ENCODE measurements at regions not wholly inside any gene's neighbourhood (a gene's known extent, or its start where the extent isn't known, plus 50 kb on each side); places are given as distances from the start of the nearest gene placed in this dataset.

DNA sequence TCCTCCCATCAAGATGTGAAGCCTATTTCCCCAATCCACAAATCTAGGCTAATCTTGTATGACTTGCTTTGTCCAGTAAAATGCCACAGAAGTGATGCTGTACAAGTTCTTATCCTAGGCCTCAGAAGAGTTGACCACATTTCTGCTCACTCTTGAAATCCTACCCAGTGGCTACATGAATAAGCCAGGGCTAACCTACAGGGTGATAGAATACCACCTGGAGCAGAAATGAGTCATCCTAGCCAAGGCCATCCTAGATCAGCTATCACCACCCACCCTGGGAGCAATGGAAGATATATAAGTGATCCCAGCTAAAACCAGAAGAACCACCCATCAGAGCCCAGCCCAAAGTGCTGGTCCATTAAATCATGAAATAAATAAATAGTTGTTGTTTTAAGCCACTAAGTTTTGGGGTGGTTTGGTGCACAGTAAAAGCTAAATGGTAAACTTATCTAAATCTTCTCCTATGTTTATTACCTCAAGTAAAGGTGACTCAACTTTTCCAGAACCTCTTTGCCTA lies 105.1 kb downstream of the RPS29 start:
- Histone ChIP-seq H3K27me3 (ENCODE audit: insufficient read depth) (no peaks in the 10 kb centered on the region; the same call in 1 of the 2 replicates), H3K4me1 (ENCODE audit: control insufficient read depth in 1 of 2, insufficient read depth in 2 of 2, low read depth in 1 of 2, low read length in 1 of 2) (peaks cover 0 to 8% of the 10 kb centered on the region in 2 experiments; a peak in 2 of 4 replicates), H3F3A (replicated peaks; ENCODE audit: insufficient read depth) (no peaks in the 10 kb centered on the region), H3K9me2 (no peaks in the 10 kb centered on the region), H3K9me3 (no peaks in the 10 kb centered on the region), H3K79me2 (ENCODE audit: insufficient read depth) (no peaks in the 10 kb centered on the region), H3K4me2 (no peak overlapping the region), H3K36me3 (replicated peaks in 1 of 2; ENCODE audit: control insufficient read depth in 1 of 2, insufficient read depth in 2 of 2, low read length in 1 of 2) (no peaks in the 10 kb centered on the region), H2AFZ (ENCODE audit: low read depth) (no peak overlapping the region), H4K20me1 (ENCODE audit: insufficient read depth) (no peaks in the 10 kb centered on the region), H3K4me3 (ENCODE audit: low read depth in 2 of 2, low read length in 1 of 2) (no peak overlapping the region), H3K9ac (no peak overlapping the region), H3K27ac (ENCODE audit: low read depth in 2 of 2, low read length in 1 of 2) (no peak overlapping the region)
- DNase-seq, result no peak
- no peak for TF ChIP-seq MEF2A (IDR thresholded peaks at IDR 0.05; ENCODE audit: borderline replicate concordance, low read depth)
- no peak for TF ChIP-seq USF2 (IDR thresholded peaks at IDR 0.05; ENCODE audit: borderline replicate concordance, low read depth, low read length)
- POLR2A ChIA-PET, result no interaction called here
- CTCF ChIA-PET, result interaction anchor here (3.0 to 11.6 kb wide), 3 partner anchors 16 to 70 kb away, joined by 11 to 83 read pairs (median 73); no protein-coding TSS in a partner anchor

- TF ChIP-seq, protein P1, sequence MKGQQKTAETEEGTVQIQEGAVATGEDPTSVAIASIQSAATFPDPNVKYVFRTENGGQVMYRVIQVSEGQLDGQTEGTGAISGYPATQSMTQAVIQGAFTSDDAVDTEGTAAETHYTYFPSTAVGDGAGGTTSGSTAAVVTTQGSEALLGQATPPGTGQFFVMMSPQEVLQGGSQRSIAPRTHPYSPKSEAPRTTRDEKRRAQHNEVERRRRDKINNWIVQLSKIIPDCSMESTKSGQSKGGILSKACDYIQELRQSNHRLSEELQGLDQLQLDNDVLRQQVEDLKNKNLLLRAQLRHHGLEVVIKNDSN (IDR thresholded peaks at IDR 0.05; ENCODE audit: borderline replicate concordance, low read depth), result no peak
- TF ChIP-seq YY1 (IDR thresholded peaks at IDR 0.05; ENCODE audit: low read depth), result no peak
- ChIA-PET CTCF (interaction anchor here (3.0 to 11.6 kb wide), 3 partner anchors 17 to 70 kb away, joined by 11 to 83 read pairs (median 73); no protein-coding TSS in a partner anchor), POLR2A (no interaction called here)
These were observed 106.0 kb downstream of the RPS29 start for GRCh38 chr14:49480053-49480760.

GRCh38 chr14:49479432-49479831 lies 106.7 kb downstream of the RPS29 start:
- Histone ChIP-seq H3F3A (replicated peaks; ENCODE audit: insufficient read depth) (no peaks in the 10 kb centered on the region), H3K4me1 (ENCODE audit: control insufficient read depth in 1 of 2, insufficient read depth in 2 of 2, low read depth in 1 of 2, low read length in 1 of 2) (peaks cover 0 to 8% of the 10 kb centered on the region in 2 experiments; a peak in 2 of 4 replicates), H3K4me3 (ENCODE audit: low read depth in 2 of 2, low read length in 1 of 2) (no peak overlapping the region), H3K9ac (no peak overlapping the region), H3K9me2 (no peaks in the 10 kb centered on the region), H3K79me2 (ENCODE audit: insufficient read depth) (no peaks in the 10 kb centered on the region), H3K27me3 (ENCODE audit: insufficient read depth) (no peaks in the 10 kb centered on the region; the same call in 1 of the 2 replicates), H3K36me3 (replicated peaks in 1 of 2; ENCODE audit: control insufficient read depth in 1 of 2, insufficient read depth in 2 of 2, low read length in 1 of 2) (no peaks in the 10 kb centered on the region), H3K4me2 (no peak overlapping the region), H4K20me1 (ENCODE audit: insufficient read depth) (no peaks in the 10 kb centered on the region), H3K9me3 (no peaks in the 10 kb centered on the region), H3K27ac (ENCODE audit: low read depth in 2 of 2, low read length in 1 of 2) (no peak overlapping the region), H2AFZ (ENCODE audit: low read depth) (no peak overlapping the region)
- ChIA-PET POLR2A (no interaction called here), CTCF (interaction anchor here (9.0 to 11.6 kb wide), 2 partner anchors 17 to 18 kb away, joined by 73 to 83 read pairs; no protein-coding TSS in a partner anchor)
- WGBS (ENCODE audit: low lambda C conversion rate), result 45% methylated on average over 5 of the region's 5 CpGs
- no peak for DNase-seq
- no peak for TF ChIP-seq GABPA (IDR thresholded peaks at IDR 0.05; ENCODE audit: low read depth)
- TF ChIP-seq TCF12 (IDR thresholded peaks at IDR 0.05), result no peak
- TF ChIP-seq RXRA (IDR thresholded peaks at IDR 0.05; ENCODE audit: borderline replicate concordance, low read depth), result no peak
- no peak for TF ChIP-seq CTCF (IDR thresholded peaks at IDR 0.05)
- no peak for TF ChIP-seq YY1 (IDR thresholded peaks at IDR 0.05; ENCODE audit: low read depth)
- no peak for TF ChIP-seq RAD21 (IDR thresholded peaks at IDR 0.05; ENCODE audit: low read length)
- no peak for TF ChIP-seq TEAD4 (IDR thresholded peaks at IDR 0.05; ENCODE audit: borderline replicate concordance, insufficient read depth)
- TF ChIP-seq, protein P2, sequence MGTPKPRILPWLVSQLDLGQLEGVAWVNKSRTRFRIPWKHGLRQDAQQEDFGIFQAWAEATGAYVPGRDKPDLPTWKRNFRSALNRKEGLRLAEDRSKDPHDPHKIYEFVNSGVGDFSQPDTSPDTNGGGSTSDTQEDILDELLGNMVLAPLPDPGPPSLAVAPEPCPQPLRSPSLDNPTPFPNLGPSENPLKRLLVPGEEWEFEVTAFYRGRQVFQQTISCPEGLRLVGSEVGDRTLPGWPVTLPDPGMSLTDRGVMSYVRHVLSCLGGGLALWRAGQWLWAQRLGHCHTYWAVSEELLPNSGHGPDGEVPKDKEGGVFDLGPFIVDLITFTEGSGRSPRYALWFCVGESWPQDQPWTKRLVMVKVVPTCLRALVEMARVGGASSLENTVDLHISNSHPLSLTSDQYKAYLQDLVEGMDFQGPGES (IDR thresholded peaks at IDR 0.05; ENCODE audit: low read depth, low read length), result no peak
- TF ChIP-seq FOXJ3 (CRISPR knock-in tag; IDR thresholded peaks at IDR 0.05), result no peak
- TF ChIP-seq, protein P3, sequence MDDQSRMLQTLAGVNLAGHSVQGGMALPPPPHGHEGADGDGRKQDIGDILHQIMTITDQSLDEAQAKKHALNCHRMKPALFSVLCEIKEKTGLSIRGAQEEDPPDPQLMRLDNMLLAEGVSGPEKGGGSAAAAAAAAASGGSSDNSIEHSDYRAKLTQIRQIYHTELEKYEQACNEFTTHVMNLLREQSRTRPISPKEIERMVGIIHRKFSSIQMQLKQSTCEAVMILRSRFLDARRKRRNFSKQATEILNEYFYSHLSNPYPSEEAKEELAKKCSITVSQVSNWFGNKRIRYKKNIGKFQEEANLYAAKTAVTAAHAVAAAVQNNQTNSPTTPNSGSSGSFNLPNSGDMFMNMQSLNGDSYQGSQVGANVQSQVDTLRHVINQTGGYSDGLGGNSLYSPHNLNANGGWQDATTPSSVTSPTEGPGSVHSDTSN (IDR thresholded peaks at IDR 0.05), result no peak
- TF ChIP-seq NFIC (IDR thresholded peaks at IDR 0.05; ENCODE audit: borderline replicate concordance), result no peak
- TF ChIP-seq MAX (IDR thresholded peaks at IDR 0.05; ENCODE audit: low read depth), result no peak

More at GRCh38 chr14:49480053-49480760, 106.0 kb downstream of the RPS29 start:
- no peaks in the 10 kb centered on the region for H4K20me1 ChIP-seq (ENCODE audit: insufficient read depth)
- no peak overlapping the region for H3K4me3 ChIP-seq (ENCODE audit: low read depth in 2 of 2, low read length in 1 of 2)
- no peaks in the 10 kb centered on the region; the same call in 1 of the 2 replicates for H3K27me3 ChIP-seq (ENCODE audit: insufficient read depth)
- WGBS (ENCODE audit: low lambda C conversion rate), result 21% methylated on average over 3 of the region's 3 CpGs
- no peaks in the 10 kb centered on the region for H3F3A ChIP-seq (replicated peaks; ENCODE audit: insufficient read depth)
- H3K4me2 ChIP-seq, result no peak overlapping the region
- H3K4me1 ChIP-seq (ENCODE audit: control insufficient read depth in 1 of 2, insufficient read depth in 2 of 2, low read depth in 1 of 2, low read length in 1 of 2), result peaks cover 0 to 8% of the 10 kb centered on the region in 2 experiments; a peak in 2 of 4 replicates
- no peak overlapping the region for H3K27ac ChIP-seq (ENCODE audit: low read depth in 2 of 2, low read length in 1 of 2)
- H3K79me2 ChIP-seq (ENCODE audit: insufficient read depth), result no peaks in the 10 kb centered on the region
- no peak overlapping the region for H2AFZ ChIP-seq (ENCODE audit: low read depth)
- H3K9me3 ChIP-seq, result no peaks in the 10 kb centered on the region
- no peaks in the 10 kb centered on the region for H3K36me3 ChIP-seq (replicated peaks in 1 of 2; ENCODE audit: control insufficient read depth in 1 of 2, insufficient read depth in 2 of 2, low read length in 1 of 2)
- H3K9me2 ChIP-seq, result no peaks in the 10 kb centered on the region
- H3K9ac ChIP-seq, result no peak overlapping the region
- no peak for DNase-seq

Data from SK-N-SH (cell line).